Esophagus squamous epithelium (tissue), 5 donors: ENCODE measurements at regions not wholly inside any gene's neighbourhood (a gene's known extent, or its start where the extent isn't known, plus 50 kb on each side); places are given as distances from the start of the nearest gene placed in this dataset.

ENCODE experiments used
- DNase-seq: peaks from one replicate; lab custom pipeline; 2025; lab: John Stamatoyannopoulos, UW
- H3K27ac ChIP-seq, 4 donors: fragments of 200-600 bp; sonication (generic); one replicate each; pipeline ENCODE4 v1.5.1; 2016 to 2019; ENCODE audit warnings: mild to moderate bottlenecking in 1 of 4
- H3K27me3 ChIP-seq, 4 donors: fragments of 200-600 bp; sonication (generic); 1 replicate in 3 of 4; 2 replicates in 1 of 4; pipeline versions ENCODE4 v1.5.1 to v1.6.0; 2017 to 2021; ENCODE audit warnings: antibody characterized with exemption in 1 of 4
- H3K36me3 ChIP-seq, 3 donors: fragments of 200-600 bp; sonication (generic); one replicate each; pipeline ENCODE4 v1.5.1; 2016 to 2019
- H3K4me1 ChIP-seq, 3 donors: fragments of 200-600 bp; sonication (generic); one replicate each; pipeline ENCODE4 v1.5.1; 2017 to 2019
- H3K4me3 ChIP-seq, 4 donors: fragments of 200-600 bp; sonication (generic); 1 replicate in 3 of 4; 2 replicates in 1 of 4; pipeline ENCODE4 v1.5.1; 2016 to 2019; ENCODE audit warnings: mild to moderate bottlenecking in 2 of 4, moderate library complexity in 1 of 4
- H3K9me3 ChIP-seq, 3 donors: fragments of 200-600 bp; sonication (generic); one replicate each; pipeline ENCODE4 v1.5.1; 2016 to 2019
- CTCF ChIP-seq, 6 experiments: fragments of 450-650 bp in 4 of 6; fragments of 200-600 bp in 2 of 6; sonication (generic) in 2 of 6; IDR thresholded peaks; one replicate each; pipeline ENCODE4 v1.5.1; 2016 to 2019; ENCODE audit warnings: antibody characterized with exemption in 6 of 6, mild to moderate bottlenecking in 4 of 6, moderate library complexity in 4 of 6
- POLR2A ChIP-seq, 4 donors: fragments of 450-650 bp; IDR thresholded peaks; one replicate each; pipeline ENCODE4 v1.6.1; 2017; ENCODE audit warnings: antibody characterized with exemption in 4 of 4, mild to moderate bottlenecking in 4 of 4, moderate library complexity in 3 of 4
- WGBS, 2 donors: methylation state at CpG; one replicate each; pipeline ENCODE4 v1.1.5; 2018; 5-methylcytosine and 5-hydroxymethylcytosine counted together
- intact Hi-C: fragments of 100-400 bp; cut with DNase I; formaldehyde crosslinking; loops from one replicate; pipeline ENCODE4 v1.15.0; 2022
- donor health status: DM: yes; HTN: yes; CAD: no.

GRCh38 chr7:118109607-118110006 lies 74.4 kb upstream of the LSM8 start:
- intact Hi-C loops = loop anchor here (10.0 kb wide), 1 partner anchor 355 kb away; no protein-coding TSS in a partner anchor

GRCh38 chr7:118110178-118110925 lies 73.6 kb upstream of the LSM8 start:
- no peak overlapping the region for H3K27ac ChIP-seq
- no peak overlapping the region for H3K4me3 ChIP-seq
- H3K4me1 ChIP-seq = peaks cover 0 to 4% (median 0%) of the 10 kb centered on the region in 3 donors
- intact Hi-C loops = loop anchor here (10.0 kb wide), 1 partner anchor 356 kb away; no protein-coding TSS in a partner anchor
- no peaks in the 10 kb centered on the region for H3K36me3 ChIP-seq
- DNase-seq = no peak
- TF ChIP-seq POLR2A (IDR thresholded peaks at IDR 0.05) (no peak), CTCF (IDR thresholded peaks at IDR 0.05) (no peak)
- 84 to 97% methylated on average over 2 of the region's 2 CpGs for WGBS, 2 donors
- H3K9me3 ChIP-seq = no peaks in the 10 kb centered on the region
- H3K27me3 ChIP-seq = no peaks in the 10 kb centered on the region

More at GRCh38 chr7:118109607-118110006, 74.4 kb upstream of the LSM8 start:
- H3K9me3 ChIP-seq = no peaks in the 10 kb centered on the region
- no peaks in the 10 kb centered on the region for H3K27me3 ChIP-seq
- H3K4me1 ChIP-seq = peaks cover 0 to 4% (median 0%) of the 10 kb centered on the region in 3 donors
- H3K27ac ChIP-seq = no peak overlapping the region
- no peak for DNase-seq
- no peaks in the 10 kb centered on the region for H3K36me3 ChIP-seq
- H3K4me3 ChIP-seq = no peak overlapping the region
- WGBS, 2 donors = 36 to 57% methylated on average over 2 of the region's 2 CpGs
- no peak for TF ChIP-seq POLR2A (IDR thresholded peaks at IDR 0.05)
- TF ChIP-seq CTCF (IDR thresholded peaks at IDR 0.05) = no peak

- H3K36me3 ChIP-seq = no peaks in the 10 kb centered on the region
Measured at GRCh38 chr7:118111347-118111746, 72.6 kb upstream of the LSM8 start.

GRCh38 chr7:118114175-118114574 lies 69.8 kb upstream of the LSM8 start:
- no peak for DNase-seq
- TF ChIP-seq CTCF (IDR thresholded peaks at IDR 0.05) (no peak), POLR2A (IDR thresholded peaks at IDR 0.05) (no peak)
- Histone ChIP-seq H3K27me3 (no peaks in the 10 kb centered on the region), H3K4me1 (no peaks in the 10 kb centered on the region), H3K9me3 (peaks cover 0 to 11% (median 0%) of the 10 kb centered on the region in 3 donors), H3K36me3 (no peaks in the 10 kb centered on the region), H3K4me3 (no peak overlapping the region), H3K27ac (no peak overlapping the region)
- WGBS, 2 donors = 83 to 92% methylated on average over 8 to 9 of the region's 10 CpGs
- intact Hi-C loops = loop anchor here (10.0 kb wide), 1 partner anchor 359 kb away; no protein-coding TSS in a partner anchor

More at GRCh38 chr7:118111347-118111746, 72.6 kb upstream of the LSM8 start:
- Histone ChIP-seq H3K9me3 (no peaks in the 10 kb centered on the region), H3K27me3 (no peaks in the 10 kb centered on the region), H3K4me3 (no peak overlapping the region), H3K27ac (no peak overlapping the region), H3K4me1 (peaks cover 0 to 4% (median 0%) of the 10 kb centered on the region in 3 donors)
- no peak for DNase-seq
- 82 to 83% methylated on average over 2 of the region's 2 CpGs for WGBS, 2 donors
- intact Hi-C loops = loop anchor here (10.0 kb wide), 1 partner anchor 357 kb away; no protein-coding TSS in a partner anchor
- TF ChIP-seq CTCF (IDR thresholded peaks at IDR 0.05) (no peak), POLR2A (IDR thresholded peaks at IDR 0.05) (no peak)

- Histone ChIP-seq H3K4me3 (no peak overlapping the region), H3K36me3 (no peaks in the 10 kb centered on the region), H3K9me3 (no peaks in the 10 kb centered on the region), H3K4me1 (no peaks in the 10 kb centered on the region), H3K27me3 (no peaks in the 10 kb centered on the region), H3K27ac (no peak overlapping the region)
- intact Hi-C loops = no loop called here
- TF ChIP-seq CTCF (IDR thresholded peaks at IDR 0.05) = no peak
- no peak for TF ChIP-seq POLR2A (IDR thresholded peaks at IDR 0.05)
- DNase-seq = no peak
- WGBS, 2 donors = 47 to 65% methylated on average over 3 of the region's 3 CpGs
Measured at GRCh38 chr7:118129041-118129795, 54.7 kb upstream of the LSM8 start.
